ENCODE measurements at regions not wholly inside any gene's neighbourhood (a gene's known extent, or its start where the extent isn't known, plus 50 kb on each side); places are given as distances from the start of the nearest gene placed in this dataset.

GRCh38 chr4:180550106-180550505 lies 1693.1 kb upstream of the TENM3 start:
- Histone ChIP-seq H3K4me3 (replicated peaks; ENCODE audit: insufficient read depth, low read length) (no peak overlapping the region), H3K27me3 (ENCODE audit: insufficient read depth, poor library complexity, severe bottlenecking) (no peaks in the 10 kb centered on the region), H3K27ac (replicated peaks) (no peak overlapping the region)
- DNase-seq (ENCODE audit: low read depth in 1 of 2, low spot score in 1 of 2), result no peak
- TF ChIP-seq CTCF (IDR thresholded peaks at IDR 0.05; ENCODE audit: insufficient read depth, low read length) (no peak), POLR2AphosphoS5 (IDR thresholded peaks at IDR 0.05; ENCODE audit: low read depth) (no peak), REST (IDR thresholded peaks at IDR 0.05; ENCODE audit: insufficient replicate concordance, low read depth) (no peak), SPI1 (IDR thresholded peaks at IDR 0.05; ENCODE audit: borderline replicate concordance, low read depth) (no peak), GABPA (IDR thresholded peaks at IDR 0.05; ENCODE audit: low read depth) (no peak)

- Histone ChIP-seq H3K27ac (replicated peaks) (no peak overlapping the region), H3K4me3 (replicated peaks; ENCODE audit: insufficient read depth, low read length) (no peak overlapping the region), H3K27me3 (ENCODE audit: insufficient read depth, poor library complexity, severe bottlenecking) (no peaks in the 10 kb centered on the region)
- TF ChIP-seq REST (IDR thresholded peaks at IDR 0.05; ENCODE audit: insufficient replicate concordance, low read depth) (no peak), POLR2AphosphoS5 (IDR thresholded peaks at IDR 0.05; ENCODE audit: low read depth) (no peak), CTCF (IDR thresholded peaks at IDR 0.05; ENCODE audit: insufficient read depth, low read length) (no peak), GABPA (IDR thresholded peaks at IDR 0.05; ENCODE audit: low read depth) (no peak), SPI1 (IDR thresholded peaks at IDR 0.05; ENCODE audit: borderline replicate concordance, low read depth) (no peak)
- DNase-seq (ENCODE audit: low read depth in 1 of 2, low spot score in 1 of 2), result no peak
These were observed 1685.9 kb upstream of the TENM3 start for GRCh38 chr4:180557348-180557747.

- H3K27me3 ChIP-seq (ENCODE audit: insufficient read depth, poor library complexity, severe bottlenecking), result no peaks in the 10 kb centered on the region
- TF ChIP-seq REST (IDR thresholded peaks at IDR 0.05; ENCODE audit: insufficient replicate concordance, low read depth), result no peak
- TF ChIP-seq POLR2AphosphoS5 (IDR thresholded peaks at IDR 0.05; ENCODE audit: low read depth), result no peak
- no peak overlapping the region for H3K27ac ChIP-seq (replicated peaks)
- H3K4me3 ChIP-seq (replicated peaks; ENCODE audit: insufficient read depth, low read length), result no peak overlapping the region
- DNase-seq (ENCODE audit: low read depth in 1 of 2, low spot score in 1 of 2), result no peak
These were observed 1685.3 kb upstream of the TENM3 start for GRCh38 chr4:180557950-180558349.

GRCh38 chr4:180558427-180558826 lies 1684.8 kb upstream of the TENM3 start:
- DNase-seq (ENCODE audit: low read depth in 1 of 2, low spot score in 1 of 2), result no peak
- H3K27me3 ChIP-seq (ENCODE audit: insufficient read depth, poor library complexity, severe bottlenecking), result no peaks in the 10 kb centered on the region

More at GRCh38 chr4:180558427-180558826, 1684.8 kb upstream of the TENM3 start:
- Histone ChIP-seq H3K27ac (replicated peaks) (no peak overlapping the region), H3K4me3 (replicated peaks; ENCODE audit: insufficient read depth, low read length) (no peak overlapping the region)
- TF ChIP-seq CTCF (IDR thresholded peaks at IDR 0.05; ENCODE audit: insufficient read depth, low read length) (no peak), POLR2AphosphoS5 (IDR thresholded peaks at IDR 0.05; ENCODE audit: low read depth) (no peak), SPI1 (IDR thresholded peaks at IDR 0.05; ENCODE audit: borderline replicate concordance, low read depth) (no peak), REST (IDR thresholded peaks at IDR 0.05; ENCODE audit: insufficient replicate concordance, low read depth) (no peak), GABPA (IDR thresholded peaks at IDR 0.05; ENCODE audit: low read depth) (no peak)

Measured in HL-60 (cell line).